H1 (cell line): ENCODE measurements at regions not wholly inside any gene's neighbourhood (a gene's known extent, or its start where the extent isn't known, plus 50 kb on each side); places are given as distances from the start of the nearest gene placed in this dataset.

Experiments used
- CTCF ChIA-PET: fragments of 300-600 bp; sonication (Branson Sonifier 250); formaldehyde crosslinking; loops from one replicate; lab custom pipeline; 2021; ENCODE audit not compliant: partially characterized antibody; lab: Charles Lee
- POLR2A ChIA-PET: fragments of 300-600 bp; sonication (Branson Sonifier 250); formaldehyde crosslinking; loops from one replicate; lab custom pipeline; 2021; ENCODE audit warnings: inconsistent platforms; ENCODE audit not compliant: partially characterized antibody; lab: Charles Lee
- DNase-seq, 2 experiments: peaks; one replicate each; pipeline versions ENCODE4 v3.0.0 to v3.0.0-alpha.2; 2010 to 2022; ENCODE audit warnings: low spot score in 2 of 2, low read depth in 1 of 2, mixed read lengths in 1 of 2
- FAIRE-seq: peaks from 2 replicates; lab custom pipeline; 2011; peaks lifted over from hg19 to GRCh38; lab: Jason Lieb, UNC
- H2AFZ ChIP-seq: 2 replicates; pipeline ENCODE4 v1.8.1; 2012; ENCODE audit warnings: low read length, inconsistent platforms
- H2AK5ac ChIP-seq: 2 replicates; pipeline ENCODE4 v1.6.1; 2013; ENCODE audit warnings: low read depth, low read length
- H2BK120ac ChIP-seq: replicated peaks from 2 replicates; pipeline ENCODE3; 2013; ENCODE audit warnings: low read depth, low read length, inconsistent platforms
- H2BK12ac ChIP-seq: 2 replicates; pipeline ENCODE4 v1.6.1; 2013; ENCODE audit warnings: low read depth, low read length
- H2BK15ac ChIP-seq: 2 replicates; pipeline ENCODE4 v1.6.1; 2013; ENCODE audit warnings: low read length
- H2BK20ac ChIP-seq: 2 replicates; pipeline ENCODE4 v1.6.1; 2013; ENCODE audit warnings: low read length
- H2BK5ac ChIP-seq: 2 replicates; pipeline ENCODE4 v1.6.1; 2013; ENCODE audit warnings: low read depth, low read length
- H3K14ac ChIP-seq: 2 replicates; pipeline ENCODE4 v1.6.1; 2013; ENCODE audit warnings: inconsistent platforms; ENCODE audit not compliant: insufficient read length
- H3K18ac ChIP-seq: 2 replicates; pipeline ENCODE4 v1.6.1; 2013; ENCODE audit warnings: low read length; ENCODE audit errors: extremely low read depth
- H3K23ac ChIP-seq: 2 replicates; pipeline ENCODE4 v1.6.1; 2013; ENCODE audit warnings: inconsistent platforms; ENCODE audit not compliant: insufficient read length
- H3K23me2 ChIP-seq: 2 replicates; pipeline ENCODE4 v1.6.1; 2013; ENCODE audit warnings: low read depth, low read length
- H3K27ac ChIP-seq: 2 replicates; pipeline ENCODE4 v1.6.1; 2011; ENCODE audit warnings: low read depth, low read length, inconsistent platforms
- H3K27me3 ChIP-seq, 4 experiments: replicated peaks in 1 of 4; 1 replicate in 1 of 4; 2 replicates in 3 of 4; pipeline versions ENCODE4 v1.6.1 to v1.8.1; 2011 to 2013; ENCODE audit warnings: low read length in 3 of 4, mild to moderate bottlenecking in 3 of 4, inconsistent platforms in 2 of 4, mixed read lengths in 2 of 4, moderate library complexity in 1 of 4; ENCODE audit not compliant: control insufficient read depth in 3 of 4, insufficient read depth in 3 of 4; ENCODE audit errors: extremely low read depth in 1 of 4
- H3K36me3 ChIP-seq, 4 experiments: 2 replicates each; pipeline versions ENCODE4 v1.6.1 to v1.8.1; 2011 to 2013; ENCODE audit warnings: mild to moderate bottlenecking in 4 of 4, low read length in 3 of 4, moderate library complexity in 2 of 4, control low read depth in 1 of 4, inconsistent platforms in 1 of 4; ENCODE audit not compliant: insufficient read depth in 4 of 4, control insufficient read depth in 2 of 4
- H3K4ac ChIP-seq: replicated peaks from 2 replicates; pipeline ENCODE3; 2013; ENCODE audit warnings: low read length, low read depth, mixed read lengths, inconsistent platforms; ENCODE audit not compliant: insufficient read length
- H3K4me1 ChIP-seq, 4 experiments: replicated peaks in 1 of 4; 1 replicate in 1 of 4; 2 replicates in 3 of 4; pipeline versions ENCODE4 v1.6.1 to v1.8.1; 2011 to 2013; ENCODE audit warnings: low read length in 3 of 4, inconsistent platforms in 2 of 4, mixed read lengths in 1 of 4; ENCODE audit not compliant: insufficient read depth in 4 of 4, control insufficient read depth in 3 of 4
- H3K4me2 ChIP-seq, 2 experiments: 2 replicates each; pipeline versions ENCODE4 v1.6.1 to v1.8.1; 2011 to 2013; ENCODE audit warnings: low read depth in 2 of 2, low read length in 2 of 2, control low read depth in 1 of 2, inconsistent platforms in 1 of 2, mild to moderate bottlenecking in 1 of 2; ENCODE audit not compliant: insufficient read depth in 1 of 2
- H3K4me3 ChIP-seq, 4 experiments: fragments of 200-600, 300-600 bp in 1 of 4; sonication (generic), shearing (Covaris generic), sonication (Bioruptor Twin) in 1 of 4; 2 replicates each; pipeline versions ENCODE4 v1.5.1 to v1.8.1; 2011 to 2016; ENCODE audit warnings: low read length in 4 of 4, low read depth in 3 of 4, control low read depth in 2 of 4, inconsistent platforms in 2 of 4, mild to moderate bottlenecking in 2 of 4, mixed read lengths in 1 of 4, moderate library complexity in 1 of 4; ENCODE audit not compliant: insufficient read depth in 2 of 4; ENCODE audit errors: extremely low read depth in 1 of 4
- H3K56ac ChIP-seq: replicated peaks from 2 replicates; pipeline ENCODE3; 2013; ENCODE audit warnings: low read depth, mild to moderate bottlenecking, mixed read lengths, low read length, inconsistent platforms; ENCODE audit not compliant: insufficient read length
- H3K79me1 ChIP-seq: 2 replicates; pipeline ENCODE4 v1.6.1; 2013; ENCODE audit warnings: low read depth, low read length, control low read depth
- H3K79me2 ChIP-seq, 2 experiments: 2 replicates each; pipeline versions ENCODE4 v1.6.1 to v1.8.1; 2012 to 2013; ENCODE audit warnings: low read length in 2 of 2, mild to moderate bottlenecking in 2 of 2, inconsistent platforms in 1 of 2; ENCODE audit not compliant: insufficient read depth in 2 of 2, control insufficient read depth in 1 of 2
- H3K9ac ChIP-seq, 4 experiments: replicated peaks in 1 of 4; 1 replicate in 1 of 4; 2 replicates in 3 of 4; pipeline versions ENCODE4 v1.6.1 to v1.8.1; 2011 to 2013; ENCODE audit warnings: low read depth in 3 of 4, low read length in 3 of 4, control low read depth in 2 of 4, mild to moderate bottlenecking in 2 of 4, moderate library complexity in 2 of 4, inconsistent platforms in 1 of 4; ENCODE audit errors: extremely low read depth in 1 of 4
- H3K9me3 ChIP-seq, 2 experiments: 2 replicates each; pipeline versions ENCODE4 v1.6.1 to v1.8.1; 2012 to 2013; ENCODE audit warnings: mild to moderate bottlenecking in 2 of 2, moderate library complexity in 2 of 2, control low read depth in 1 of 2, inconsistent platforms in 1 of 2, low read depth in 1 of 2, low read length in 1 of 2, mixed read lengths in 1 of 2; ENCODE audit not compliant: insufficient read depth in 2 of 2
- H4K20me1 ChIP-seq, 2 experiments: replicated peaks in 1 of 2; 2 replicates each; pipeline versions ENCODE3 to v1.8.1; 2011 to 2013; ENCODE audit warnings: inconsistent platforms in 2 of 2, low read length in 2 of 2, mild to moderate bottlenecking in 1 of 2; ENCODE audit not compliant: insufficient read depth in 2 of 2, control insufficient read depth in 1 of 2
- H4K5ac ChIP-seq: 2 replicates; pipeline ENCODE4 v1.6.1; 2013; ENCODE audit warnings: low read length, low read depth, mixed read lengths, inconsistent platforms; ENCODE audit not compliant: insufficient read length
- H4K8ac ChIP-seq: 2 replicates; pipeline ENCODE4 v1.8.0; 2013; ENCODE audit warnings: mild to moderate bottlenecking, moderate library complexity, low read length, inconsistent platforms; ENCODE audit not compliant: insufficient read depth; ENCODE audit errors: extremely low read depth
- H4K91ac ChIP-seq: replicated peaks from 2 replicates; pipeline ENCODE3; 2013; ENCODE audit warnings: low read length, mixed read lengths, inconsistent platforms; ENCODE audit not compliant: insufficient read length
- CTBP2 ChIP-seq: IDR thresholded peaks from 2 replicates; pipeline ENCODE4 v1.7.0; 2011; ENCODE audit warnings: borderline replicate concordance, mild to moderate bottlenecking, moderate library complexity, mixed read lengths, low read length; ENCODE audit not compliant: insufficient read depth, insufficient read length
- EZH2 ChIP-seq: fragments of 200-600 bp; sonication (generic); IDR thresholded peaks from 2 replicates; pipeline ENCODE4 v1.7.1; 2012; ENCODE audit warnings: low read depth, mild to moderate bottlenecking, moderate library complexity, low read length, inconsistent platforms; ENCODE audit not compliant: severe bottlenecking
- GTF2F1 ChIP-seq: IDR thresholded peaks from 2 replicates; pipeline ENCODE4 v1.6.1; 2012; ENCODE audit warnings: low read depth, low read length, improper control_type of control experiment, borderline replicate concordance
- KDM1A ChIP-seq: fragments of 200-600, 300-600 bp; sonication (generic); IDR thresholded peaks from 2 replicates; pipeline ENCODE4 v1.7.1; 2016; ENCODE audit warnings: mild to moderate bottlenecking, low read length, borderline replicate concordance
- SUZ12 ChIP-seq: fragments of 200-600 bp; sonication (generic); IDR thresholded peaks from 2 replicates; pipeline ENCODE4 v1.6.1; 2012; ENCODE audit warnings: mild to moderate bottlenecking, inconsistent platforms, low read length, moderate library complexity, mixed read lengths
- WGBS, 2 experiments: shearing (Covaris generic) in 1 of 2; methylation state at CpG; one replicate each; pipeline versions ENCODE4 v1.1.6 to v1.1.7; 2013 to 2015; ENCODE audit warnings: low lambda C conversion rate in 2 of 2, mixed read lengths in 2 of 2, inconsistent platforms in 1 of 2, low coverage in 1 of 2, missing lambda C conversion rate in 1 of 2; ENCODE audit not compliant: insufficient replicate concordance in 2 of 2, insufficient coverage in 1 of 2, insufficient read length in 1 of 2; ENCODE audit errors: extremely low coverage in 1 of 2, missing lambda C conversion rate in 1 of 2; 5-methylcytosine and 5-hydroxymethylcytosine counted together
- TF ChIP-seq, protein P1 (sequence below): IDR thresholded peaks from 2 replicates; pipeline ENCODE4 v1.6.1; 2012; ENCODE audit warnings: inconsistent platforms

- TF ChIP-seq KDM1A: no peak
These were observed 311.7 kb upstream of the CTSO start (continued) for GRCh38 chr4:156265407-156265806.

- Histone ChIP-seq H3K36me3 (no peaks in the 10 kb centered on the region), H4K20me1 (no peaks in the 10 kb centered on the region), H3K18ac (no peak overlapping the region), H2BK5ac (no peak overlapping the region), H3K9ac (no peak overlapping the region), H3K14ac (no peak overlapping the region), H3K27me3 (no peaks in the 10 kb centered on the region), H3K4ac (no peak overlapping the region), H2BK15ac (no peak overlapping the region), H3K79me2 (no peaks in the 10 kb centered on the region), H3K9me3 (no peaks in the 10 kb centered on the region; a peak in 1 of 4 replicates), H2BK20ac (no peak overlapping the region), H3K23me2 (no peaks in the 10 kb centered on the region), H4K91ac (no peak overlapping the region), H2AK5ac (no peak overlapping the region), H3K4me3 (no peak overlapping the region), H3K4me1 (no peaks in the 10 kb centered on the region; a peak in 1 of 7 replicates), H2AFZ (no peak overlapping the region), H2BK12ac (no peak overlapping the region), H3K23ac (no peak overlapping the region), H3K56ac (no peak overlapping the region), H2BK120ac (no peak overlapping the region), H3K4me2 (no peak overlapping the region), H4K5ac (no peak overlapping the region), H3K79me1 (no peaks in the 10 kb centered on the region), H4K8ac (no peak overlapping the region), H3K27ac (no peak overlapping the region)
- ChIA-PET CTCF (no interaction called here), POLR2A (no interaction called here)
- FAIRE-seq: no peak
- WGBS, 2 experiments: 100% methylated on average over 1 of the region's 1 CpG; no CpG with 5 or more reads in 1 of the 2 experiments
- DNase-seq: no peak
- no peak for TF ChIP-seq CTBP2
- TF ChIP-seq GTF2F1: no peak
- no peak for TF ChIP-seq SUZ12
- TF ChIP-seq EZH2: no peak
- TF ChIP-seq, protein P1, sequence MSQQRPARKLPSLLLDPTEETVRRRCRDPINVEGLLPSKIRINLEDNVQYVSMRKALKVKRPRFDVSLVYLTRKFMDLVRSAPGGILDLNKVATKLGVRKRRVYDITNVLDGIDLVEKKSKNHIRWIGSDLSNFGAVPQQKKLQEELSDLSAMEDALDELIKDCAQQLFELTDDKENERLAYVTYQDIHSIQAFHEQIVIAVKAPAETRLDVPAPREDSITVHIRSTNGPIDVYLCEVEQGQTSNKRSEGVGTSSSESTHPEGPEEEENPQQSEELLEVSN: no peak
These were observed 307.6 kb upstream of the CTSO start for GRCh38 chr4:156261230-156261629.
